ENCODE measurements at regions not wholly inside any gene's neighbourhood (a gene's known extent, or its start where the extent isn't known, plus 50 kb on each side); places are given as distances from the start of the nearest gene placed in this dataset.

DNA sequence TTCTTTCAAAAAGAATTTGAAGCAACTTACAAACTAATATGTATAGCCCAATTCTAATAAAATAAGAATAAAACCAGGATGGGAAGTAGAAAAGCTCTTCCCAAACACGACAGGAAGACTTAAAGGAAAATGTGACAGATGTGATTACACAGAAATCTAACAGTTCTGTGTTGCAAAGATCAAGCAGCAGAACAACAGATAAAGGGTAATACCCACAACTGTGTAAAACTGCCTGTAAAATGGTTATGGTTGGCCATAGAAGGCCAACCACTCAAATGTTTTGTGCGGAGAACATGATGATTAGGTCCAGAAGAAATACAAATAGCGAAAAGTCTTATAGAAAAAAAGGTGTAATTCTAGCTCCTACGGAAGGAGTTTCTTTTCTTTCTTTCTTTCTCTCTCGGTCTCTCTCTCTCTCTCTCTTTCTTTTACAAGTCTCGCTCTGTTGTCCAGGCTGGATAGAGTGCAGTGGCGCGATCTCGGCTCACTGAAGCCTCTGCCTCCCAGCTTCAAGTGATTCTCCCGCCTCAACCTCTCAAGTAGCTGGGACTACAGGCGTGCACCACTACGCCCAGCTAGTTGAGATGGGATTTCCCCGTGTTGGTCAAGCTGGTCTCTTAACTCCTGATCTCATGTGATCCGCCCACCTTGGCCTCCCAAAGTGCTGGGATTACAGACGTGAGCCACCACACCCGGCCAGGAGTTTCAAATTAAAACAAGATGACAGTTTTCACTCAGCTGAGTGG is 128.5 kb downstream of the QRSL1 start:
- CTCF ChIA-PET = no interaction called here
- 99% methylated on average over 10 of the region's 16 CpGs for WGBS (ENCODE audit: insufficient coverage)
- no peaks in the 10 kb centered on the region for H4K20me1 ChIP-seq (ENCODE audit: control insufficient read depth, insufficient read depth, low read length, poor library complexity, severe bottlenecking)
- no peak overlapping the region for H2AFZ ChIP-seq (ENCODE audit: insufficient read depth, low read depth, low read length, poor library complexity, severe bottlenecking)
- no peaks in the 10 kb centered on the region for H3K36me3 ChIP-seq (replicated peaks in 1 of 2; ENCODE audit: control extremely low read depth in 1 of 2, control insufficient read depth in 1 of 2, extremely low read depth in 1 of 2, insufficient read depth in 2 of 2, low read length in 1 of 2)
- Mint-ChIP-seq H3K4me1 (no peaks in the 10 kb centered on the region), H3K27ac (no peak overlapping the region), H3K27me3 (no peaks in the 10 kb centered on the region), H3K4me3 (no peak overlapping the region), H3K9me3 (ENCODE audit: insufficient read depth) (no peaks in the 10 kb centered on the region)
- ATAC-seq (ENCODE audit: low read depth) (no peak), DNase-seq (no peak)
- no peaks in the 10 kb centered on the region for H3K79me2 ChIP-seq (ENCODE audit: control insufficient read depth, insufficient read depth, low read length)
- peaks cover 0 to 14% (median 9%) of the 10 kb centered on the region in 3 donors for H3K9me3 ChIP-seq (ENCODE audit: control extremely low read depth in 1 of 3, control insufficient read depth in 2 of 3, insufficient read depth in 1 of 3, low read length in 2 of 3)
- no peaks in the 10 kb centered on the region for H3K27me3 ChIP-seq (replicated peaks in 1 of 4; ENCODE audit: control extremely low read depth in 1 of 4, control insufficient read depth in 3 of 4, insufficient read depth in 4 of 4, low read length in 3 of 4)
- H3K4me2 ChIP-seq (replicated peaks; ENCODE audit: low read depth, low read length, poor library complexity, severe bottlenecking) = no peak overlapping the region
- H3K27ac ChIP-seq (ENCODE audit: low read length in 2 of 2) = no peak overlapping the region
- intact Hi-C loops (cut with micrococcal nuclease) = no loop called here
- no peak overlapping the region for H3K4me3 ChIP-seq (ENCODE audit: control extremely low read depth in 1 of 5, extremely low read depth in 1 of 5, insufficient read depth in 1 of 5, low read depth in 2 of 5, low read length in 4 of 5)
- no peak for TF ChIP-seq EZH2 (IDR thresholded peaks at IDR 0.05; ENCODE audit: borderline replicate concordance, insufficient read depth, low read depth, low read length, poor library complexity, severe bottlenecking)
- TF ChIP-seq, protein P1, sequence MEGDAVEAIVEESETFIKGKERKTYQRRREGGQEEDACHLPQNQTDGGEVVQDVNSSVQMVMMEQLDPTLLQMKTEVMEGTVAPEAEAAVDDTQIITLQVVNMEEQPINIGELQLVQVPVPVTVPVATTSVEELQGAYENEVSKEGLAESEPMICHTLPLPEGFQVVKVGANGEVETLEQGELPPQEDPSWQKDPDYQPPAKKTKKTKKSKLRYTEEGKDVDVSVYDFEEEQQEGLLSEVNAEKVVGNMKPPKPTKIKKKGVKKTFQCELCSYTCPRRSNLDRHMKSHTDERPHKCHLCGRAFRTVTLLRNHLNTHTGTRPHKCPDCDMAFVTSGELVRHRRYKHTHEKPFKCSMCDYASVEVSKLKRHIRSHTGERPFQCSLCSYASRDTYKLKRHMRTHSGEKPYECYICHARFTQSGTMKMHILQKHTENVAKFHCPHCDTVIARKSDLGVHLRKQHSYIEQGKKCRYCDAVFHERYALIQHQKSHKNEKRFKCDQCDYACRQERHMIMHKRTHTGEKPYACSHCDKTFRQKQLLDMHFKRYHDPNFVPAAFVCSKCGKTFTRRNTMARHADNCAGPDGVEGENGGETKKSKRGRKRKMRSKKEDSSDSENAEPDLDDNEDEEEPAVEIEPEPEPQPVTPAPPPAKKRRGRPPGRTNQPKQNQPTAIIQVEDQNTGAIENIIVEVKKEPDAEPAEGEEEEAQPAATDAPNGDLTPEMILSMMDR (IDR thresholded peaks at IDR 0.05) = no peak
- no peak overlapping the region for H3K9ac ChIP-seq (ENCODE audit: low read length)
- H3K4me1 ChIP-seq (ENCODE audit: control insufficient read depth in 2 of 2, insufficient read depth in 2 of 2, low read length in 2 of 2) = no peaks in the 10 kb centered on the region
- POLR2A ChIA-PET = no interaction called here

DNA sequence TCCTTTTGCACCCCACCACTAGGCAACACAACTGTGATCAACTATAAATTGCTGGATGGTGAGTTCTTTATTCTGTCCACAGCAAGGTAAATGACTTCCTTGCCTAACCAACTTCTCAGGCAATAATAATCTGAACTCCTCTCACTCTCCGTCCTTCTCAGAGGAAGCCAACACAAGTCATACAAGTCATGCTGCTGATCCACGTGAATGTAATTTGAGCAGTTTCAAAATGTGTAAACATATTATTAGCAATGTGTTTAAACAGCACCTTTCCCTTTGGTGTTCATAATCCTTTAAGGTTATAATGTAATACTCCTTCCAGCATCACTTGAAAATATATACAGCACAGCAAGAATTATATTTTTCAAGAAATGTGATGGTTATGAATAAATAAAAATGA is 127.9 kb downstream of the QRSL1 start:
- H3K27me3 Mint-ChIP-seq = no peaks in the 10 kb centered on the region
- Histone ChIP-seq H3K4me1 (ENCODE audit: control insufficient read depth in 2 of 2, insufficient read depth in 2 of 2, low read length in 2 of 2) (no peaks in the 10 kb centered on the region), H3K36me3 (replicated peaks in 1 of 2; ENCODE audit: control extremely low read depth in 1 of 2, control insufficient read depth in 1 of 2, extremely low read depth in 1 of 2, insufficient read depth in 2 of 2, low read length in 1 of 2) (no peaks in the 10 kb centered on the region), H3K27me3 (replicated peaks in 1 of 4; ENCODE audit: control extremely low read depth in 1 of 4, control insufficient read depth in 3 of 4, insufficient read depth in 4 of 4, low read length in 3 of 4) (no peaks in the 10 kb centered on the region), H3K79me2 (ENCODE audit: control insufficient read depth, insufficient read depth, low read length) (no peaks in the 10 kb centered on the region), H3K27ac (ENCODE audit: low read length in 2 of 2) (no peak overlapping the region), H3K9me3 (ENCODE audit: control extremely low read depth in 1 of 3, control insufficient read depth in 2 of 3, insufficient read depth in 1 of 3, low read length in 2 of 3) (peaks cover 0 to 10% (median 9%) of the 10 kb centered on the region in 3 donors), H2AFZ (ENCODE audit: insufficient read depth, low read depth, low read length, poor library complexity, severe bottlenecking) (no peak overlapping the region), H3K4me2 (replicated peaks; ENCODE audit: low read depth, low read length, poor library complexity, severe bottlenecking) (no peak overlapping the region), H4K20me1 (ENCODE audit: control insufficient read depth, insufficient read depth, low read length, poor library complexity, severe bottlenecking) (no peaks in the 10 kb centered on the region), H3K9ac (ENCODE audit: low read length) (no peak overlapping the region), H3K4me3 (ENCODE audit: control extremely low read depth in 1 of 5, extremely low read depth in 1 of 5, insufficient read depth in 1 of 5, low read depth in 2 of 5, low read length in 4 of 5) (no peak overlapping the region)
- DNase-seq (no peak), ATAC-seq (ENCODE audit: low read depth) (no peak)
- no peaks in the 10 kb centered on the region for H3K9me3 Mint-ChIP-seq (ENCODE audit: insufficient read depth)
- H3K4me1 Mint-ChIP-seq = no peaks in the 10 kb centered on the region
- no peak overlapping the region for H3K4me3 Mint-ChIP-seq
- TF ChIP-seq, protein P1 (IDR thresholded peaks at IDR 0.05) = no peak
- no peak for TF ChIP-seq EZH2 (IDR thresholded peaks at IDR 0.05; ENCODE audit: borderline replicate concordance, insufficient read depth, low read depth, low read length, poor library complexity, severe bottlenecking)
- intact Hi-C loops (cut with micrococcal nuclease) = no loop called here
- ChIA-PET CTCF (no interaction called here), POLR2A (no interaction called here)
- H3K27ac Mint-ChIP-seq = no peak overlapping the region
- WGBS (ENCODE audit: insufficient coverage) = no CpG with 5 or more reads among the region's 2 CpGs
